GM04503 (cell line): ENCODE measurements at regions not wholly inside any gene's neighbourhood (a gene's known extent, or its start where the extent isn't known, plus 50 kb on each side); places are given as distances from the start of the nearest gene placed in this dataset.

ENCODE experiments used
- DNase-seq: peaks from one replicate; pipeline ENCODE4 v3.0.0-alpha.2; 2012; ENCODE audit warnings: low read depth

DNA sequence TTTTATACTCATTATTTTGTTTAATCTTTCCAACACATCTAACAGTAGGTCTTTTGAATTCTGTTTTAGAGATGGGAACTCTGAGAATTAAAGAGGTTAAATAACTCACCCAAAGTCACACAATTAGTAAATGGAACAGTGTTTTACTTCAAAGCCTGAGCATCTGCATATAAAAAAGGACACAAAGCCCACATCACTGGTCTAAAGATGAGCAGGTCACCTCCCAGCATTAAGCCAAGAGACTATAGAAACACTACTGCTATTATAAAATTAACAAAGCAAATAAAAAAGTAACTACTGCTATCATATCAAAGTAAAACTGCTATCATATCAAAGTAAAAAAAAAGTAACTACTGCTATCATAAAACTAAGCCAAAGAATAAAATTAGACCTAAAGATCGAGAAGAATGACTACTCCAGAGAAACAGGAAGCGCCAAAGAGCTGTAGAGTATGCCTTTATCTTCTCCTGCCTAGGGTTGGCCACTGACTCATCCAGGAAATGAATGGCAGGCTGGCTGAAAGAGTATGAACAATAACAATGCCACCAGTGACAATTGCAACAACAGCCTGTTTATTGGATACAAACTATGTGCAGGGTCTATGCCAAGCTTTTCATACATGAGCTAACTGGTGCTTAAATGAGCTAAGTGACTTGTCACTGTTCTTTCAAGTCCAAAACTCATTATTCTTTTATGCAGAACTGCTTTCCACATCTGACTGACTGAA is 1153.0 kb upstream of the TENM4 start:
- no peak for DNase-seq

GRCh38 chr11:80592546-80592945 is 1151.7 kb upstream of the TENM4 start:
- DNase-seq, result no peak

DNA sequence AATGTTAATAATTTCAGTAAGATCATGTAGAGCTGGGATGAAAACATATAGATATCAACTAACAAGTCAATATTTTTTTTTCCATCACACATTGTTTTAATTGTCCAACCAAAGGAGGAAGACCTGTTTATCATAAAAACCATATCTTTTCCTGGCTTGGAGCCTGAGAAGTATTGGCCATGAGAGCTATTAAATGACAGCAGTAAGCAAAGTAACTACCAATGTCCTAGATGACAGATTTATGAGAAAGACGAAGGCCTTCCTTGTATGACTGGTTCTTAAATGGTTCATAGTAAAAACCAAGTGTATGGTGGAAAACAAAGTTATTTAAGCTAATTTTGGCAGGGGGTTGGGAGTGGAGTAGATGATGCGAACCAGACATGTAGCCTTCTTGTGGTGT is 1147.1 kb upstream of the TENM4 start:
- DNase-seq, result no peak

- DNase-seq, result no peak
Observed at GRCh38 chr11:80586464-80586863, 1145.6 kb upstream of the TENM4 start.

DNA sequence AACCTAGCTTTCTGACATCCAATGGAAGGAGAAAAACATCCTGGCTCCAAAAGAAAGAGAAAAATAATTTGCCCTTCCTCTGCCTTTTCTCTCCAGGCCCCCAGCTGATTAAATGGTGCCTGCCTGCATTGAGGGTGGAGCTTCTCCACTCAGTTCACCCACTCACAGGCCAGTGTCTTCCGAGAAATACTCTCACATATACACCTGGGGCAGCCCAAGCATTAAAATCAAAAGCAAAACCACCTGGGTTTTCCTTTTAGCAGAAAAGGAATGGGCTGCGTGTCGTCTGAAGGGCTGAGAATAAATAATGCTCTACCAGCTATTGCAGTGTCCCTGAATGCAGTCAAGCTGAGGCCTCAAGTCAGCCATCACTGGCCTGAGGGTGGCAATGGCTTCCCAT is 1143.8 kb upstream of the TENM4 start:
- no peak for DNase-seq

GRCh38 chr11:80569832-80570231 is 1129.0 kb upstream of the TENM4 start:
- DNase-seq, result no peak

DNA sequence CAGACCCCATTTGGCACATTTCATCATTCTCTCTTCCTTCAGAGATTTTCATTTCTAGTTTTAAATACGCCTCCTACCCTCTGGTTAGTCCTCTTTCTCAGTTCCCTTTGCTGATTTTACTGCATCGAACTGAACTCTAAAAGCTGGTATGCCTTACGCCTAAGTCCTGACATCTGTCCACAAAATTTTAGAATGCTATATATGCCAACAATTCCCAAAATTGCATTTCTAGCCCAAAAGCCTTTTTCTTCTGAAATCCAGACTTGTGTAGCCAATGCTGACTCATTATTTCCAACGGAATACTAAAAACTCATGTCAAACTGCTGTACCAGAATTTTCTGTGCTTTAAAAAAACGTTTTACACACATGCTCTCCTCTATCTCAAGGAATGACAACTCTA is 1124.4 kb upstream of the TENM4 start:
- no peak for DNase-seq

- no peak for DNase-seq
Observed at GRCh38 chr11:80562523-80563125, 1121.8 kb upstream of the TENM4 start.

GRCh38 chr11:80559942-80560341 is 1119.1 kb upstream of the TENM4 start:
- DNase-seq, result no peak

- no peak for DNase-seq
Observed at GRCh38 chr11:80553565-80553964, 1112.7 kb upstream of the TENM4 start.

DNA sequence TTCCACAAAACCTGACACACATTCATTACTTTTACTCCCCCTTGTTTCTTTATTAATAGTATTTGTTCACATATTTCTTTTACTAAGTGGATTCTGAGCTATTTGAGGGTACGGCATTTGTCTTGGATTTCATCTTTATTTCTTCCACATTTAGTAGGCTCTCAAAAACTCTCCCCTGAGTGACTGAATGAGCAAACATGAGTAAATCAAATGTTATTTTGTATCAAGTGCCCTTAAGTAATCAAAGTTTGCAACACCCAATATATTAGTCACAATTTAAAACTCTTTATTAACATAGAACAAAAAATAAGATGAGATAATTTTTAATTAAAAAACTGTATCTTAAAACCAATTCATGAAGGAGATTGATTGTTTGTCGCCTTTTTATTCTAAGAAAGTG is 1101.9 kb upstream of the TENM4 start:
- DNase-seq, result no peak

GRCh38 chr11:80538040-80538439 is 1097.2 kb upstream of the TENM4 start:
- no peak for DNase-seq

- no peak for DNase-seq
Observed at GRCh38 chr11:80533463-80533862, 1092.6 kb upstream of the TENM4 start.

DNA sequence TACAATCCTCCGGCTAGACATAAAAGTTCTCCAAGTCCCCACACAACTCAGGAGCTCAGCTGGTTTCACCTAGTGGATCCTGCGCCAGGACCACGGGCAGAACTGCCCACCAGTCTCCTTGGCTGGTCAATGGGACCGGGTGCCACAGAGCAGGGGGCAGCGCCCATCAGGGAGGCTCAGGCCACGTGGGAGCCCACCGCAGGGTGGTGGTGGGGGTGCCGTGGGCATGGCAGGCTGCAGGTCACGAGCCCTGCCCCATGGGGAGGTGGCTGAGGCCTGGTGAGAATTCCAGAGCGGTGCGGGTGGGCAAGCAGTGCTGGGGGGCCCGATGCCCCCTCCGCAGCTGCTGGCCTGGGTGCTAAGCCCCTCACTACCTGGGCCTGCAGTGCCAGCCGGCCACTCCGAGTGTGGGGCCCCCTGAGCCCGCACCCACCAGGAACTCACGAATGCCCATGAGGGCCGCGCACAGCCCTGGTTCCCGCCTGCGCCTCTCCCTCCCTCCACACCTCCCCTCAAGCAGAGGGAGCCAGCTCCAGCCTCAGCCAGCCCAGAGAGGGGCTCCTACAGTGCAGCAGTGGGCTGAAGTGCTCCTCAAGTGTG is 1091.9 kb upstream of the TENM4 start:
- no peak for DNase-seq

- no peak for DNase-seq
Observed at GRCh38 chr11:80529726-80530125, 1088.9 kb upstream of the TENM4 start.

- no peak for DNase-seq
Observed at GRCh38 chr11:80525663-80526405, 1085.0 kb upstream of the TENM4 start.

- no peak for DNase-seq
Observed at GRCh38 chr11:80524349-80524748, 1083.5 kb upstream of the TENM4 start.

- no peak for DNase-seq
Observed at GRCh38 chr11:80523057-80523456, 1082.2 kb upstream of the TENM4 start.

DNA sequence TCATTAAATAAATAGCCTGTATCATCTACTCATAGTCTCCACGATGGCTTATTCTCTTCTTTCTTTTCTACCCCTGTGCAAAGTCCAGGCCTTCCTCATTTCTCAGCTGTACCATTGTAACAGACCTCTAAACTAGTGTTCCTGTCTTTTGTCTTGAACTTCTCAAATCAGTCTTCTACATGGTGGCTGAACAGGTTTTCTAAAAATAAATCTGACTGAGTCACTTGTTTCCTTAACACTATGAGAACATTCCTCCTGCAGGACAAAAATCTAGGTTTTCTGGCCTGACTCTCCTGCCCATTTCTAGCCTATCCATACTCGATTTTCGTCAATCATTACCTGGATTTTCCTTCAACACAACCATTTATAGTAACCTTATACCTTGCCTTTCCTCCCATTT is 1080.8 kb upstream of the TENM4 start:
- DNase-seq, result no peak

DNA sequence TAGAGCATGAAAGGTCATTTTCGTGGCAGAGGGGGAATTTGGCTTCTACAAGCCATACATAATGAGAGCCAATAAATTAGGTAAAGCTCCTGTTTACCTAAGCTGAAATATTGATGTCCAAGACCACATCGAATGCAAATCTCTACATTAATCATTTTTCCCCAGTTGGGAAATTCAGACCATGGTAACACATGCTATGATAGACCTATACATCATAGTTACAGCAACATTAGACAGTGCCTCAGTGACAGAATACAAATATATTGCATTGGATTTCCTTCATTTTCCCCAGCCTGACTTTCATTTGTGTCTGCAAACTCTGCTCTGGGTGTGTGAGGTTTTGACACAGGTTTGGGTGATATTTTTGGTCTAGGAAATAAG is 1079.7 kb upstream of the TENM4 start:
- no peak for DNase-seq

DNA sequence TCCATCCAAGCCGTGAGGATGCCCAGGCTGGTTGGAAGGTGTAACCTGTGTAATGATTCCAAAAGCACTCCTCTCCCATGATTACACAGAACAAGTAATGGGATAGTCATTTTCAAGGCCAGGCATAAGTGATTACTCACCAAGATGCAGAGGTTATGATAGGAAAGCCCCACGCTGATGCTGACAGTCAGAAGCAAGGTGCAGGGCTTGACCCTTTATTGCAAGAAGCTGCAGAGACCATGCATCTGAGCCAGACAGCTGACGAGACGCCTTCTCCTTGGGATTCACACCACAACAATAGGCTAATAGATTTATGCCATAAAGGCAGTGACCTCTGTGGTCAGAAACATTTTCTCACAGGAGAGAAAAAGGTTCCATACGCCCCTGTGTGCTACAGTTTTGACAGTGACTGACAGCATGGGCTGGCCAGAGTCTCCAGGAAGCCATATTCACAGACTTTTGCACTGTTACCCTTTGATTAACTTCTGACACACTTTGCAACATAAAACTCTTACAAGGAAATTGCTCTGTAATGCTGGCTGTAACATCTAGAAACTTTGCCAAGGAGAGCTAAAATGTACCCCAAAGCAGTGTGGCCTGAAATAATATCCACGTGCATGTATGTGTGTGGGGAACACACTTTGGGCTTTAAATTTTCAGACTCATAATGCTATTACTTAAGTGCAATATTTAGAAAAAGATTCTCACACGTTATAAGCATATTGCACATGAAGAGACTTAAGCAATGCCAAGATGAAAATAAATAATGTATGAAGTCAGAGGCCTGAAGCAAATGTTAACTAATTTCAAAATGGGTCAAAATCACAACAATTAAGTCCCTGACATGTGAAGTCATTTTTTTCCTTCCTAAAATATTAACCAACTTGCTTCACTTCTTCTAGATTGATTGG is 1079.0 kb upstream of the TENM4 start:
- DNase-seq, result no peak

- DNase-seq, result no peak
Observed at GRCh38 chr11:80517701-80518100, 1076.9 kb upstream of the TENM4 start.
